ENCODE measurements at regions not wholly inside any gene's neighbourhood (a gene's known extent, or its start where the extent isn't known, plus 50 kb on each side); places are given as distances from the start of the nearest gene placed in this dataset.

GRCh38 chrX:8037593-8038348, 110.6 kb upstream of the PNPLA4 start:
- WGBS, 2 donors = 70 to 81% methylated on average over 8 of the region's 8 CpGs
- H3K4me3 ChIP-seq (ENCODE audit: low read depth, poor library complexity, severe bottlenecking) = no peak overlapping the region
- no peak for DNase-seq (ENCODE audit: low spot score in 2 of 2)
- intact Hi-C loops (cut with DNase I; ENCODE audit: low total_unique reads) = no loop called here
- TF ChIP-seq POLR2A (IDR thresholded peaks at IDR 0.05) (no peak), CTCF (IDR thresholded peaks at IDR 0.05) (no peak)

GRCh38 chrX:8036914-8037313, 109.7 kb upstream of the PNPLA4 start:
- intact Hi-C loops (cut with DNase I; ENCODE audit: low total_unique reads) = no loop called here
- DNase-seq (ENCODE audit: low spot score in 2 of 2) = no peak
- whole genome bisulfite sequencing, 2 donors = 63 to 75% methylated on average over 4 of the region's 4 CpGs
- H3K4me3 ChIP-seq (ENCODE audit: low read depth, poor library complexity, severe bottlenecking) = no peak overlapping the region
- no peak for TF ChIP-seq CTCF (IDR thresholded peaks at IDR 0.05)

- 79 to 83% methylated on average over 8 of the region's 8 CpGs for WGBS, 2 donors
- DNase-seq (ENCODE audit: low spot score in 2 of 2) = no peak
- TF ChIP-seq CTCF (IDR thresholded peaks at IDR 0.05) (no peak), POLR2A (IDR thresholded peaks at IDR 0.05) (no peak)
- no peak overlapping the region for H3K4me3 ChIP-seq (ENCODE audit: low read depth, poor library complexity, severe bottlenecking)
- intact Hi-C loops (cut with DNase I; ENCODE audit: low total_unique reads) = no loop called here
Observed at GRCh38 chrX:8034058-8034457, 106.8 kb upstream of the PNPLA4 start.

GRCh38 chrX:8033175-8033574, 106.0 kb upstream of the PNPLA4 start:
- DNase-seq (ENCODE audit: low spot score in 2 of 2) = no peak
- 87 to 90% methylated on average over 4 of the region's 4 CpGs for WGBS, 2 donors
- intact Hi-C loops (cut with DNase I; ENCODE audit: low total_unique reads) = no loop called here
- no peak overlapping the region for H3K4me3 ChIP-seq (ENCODE audit: low read depth, poor library complexity, severe bottlenecking)
- TF ChIP-seq POLR2A (IDR thresholded peaks at IDR 0.05) (no peak), CTCF (IDR thresholded peaks at IDR 0.05) (no peak)

GRCh38 chrX:8030361-8030760, 103.1 kb upstream of the PNPLA4 start:
- no peak for DNase-seq (ENCODE audit: low spot score in 2 of 2)
- intact Hi-C loops (cut with DNase I; ENCODE audit: low total_unique reads) = no loop called here
- 48 to 63% methylated on average over 4 of the region's 4 CpGs for WGBS, 2 donors

More at GRCh38 chrX:8030361-8030760, 103.1 kb upstream of the PNPLA4 start:
- no peak overlapping the region for H3K4me3 ChIP-seq (ENCODE audit: low read depth, poor library complexity, severe bottlenecking)
- TF ChIP-seq POLR2A (IDR thresholded peaks at IDR 0.05) = no peak
- TF ChIP-seq CTCF (IDR thresholded peaks at IDR 0.05) = no peak
